B cell (primary cell): ENCODE measurements at regions not wholly inside any gene's neighbourhood (a gene's known extent, or its start where the extent isn't known, plus 50 kb on each side); places are given as distances from the start of the nearest gene placed in this dataset.

Source experiments
- ATAC-seq: fragments of 200-7000 bp; cut with Tn5 transposase; one replicate; pipeline ENCODE4 v1.10.0; 2021; ENCODE audit warnings: low read depth, mild to moderate bottlenecking, moderate number of reproducible peaks, moderate library complexity
- CTCF ChIA-PET: fragments of 350-600 bp; sonication (Branson Sonifier 250); formaldehyde crosslinking; loops from one replicate; lab custom pipeline; 2021; ENCODE audit warnings: antibody characterized with exemption, inconsistent platforms; lab: Charles Lee
- POLR2A ChIA-PET: fragments of 350-600 bp; sonication (Branson Sonifier 250); formaldehyde crosslinking; loops from one replicate; lab custom pipeline; 2021; ENCODE audit warnings: antibody characterized with exemption; lab: Charles Lee
- DNase-seq: peaks from one replicate; pipeline ENCODE4 v3.0.0; 2013
- H2AFZ ChIP-seq: 2 replicates; pipeline ENCODE4 v1.6.1; 2012; ENCODE audit warnings: mild to moderate bottlenecking, low read depth, low read length; ENCODE audit not compliant: insufficient read depth, poor library complexity, severe bottlenecking
- H3K27ac ChIP-seq, 2 donors: 1 replicate in 1 of 2; 2 replicates in 1 of 2; pipeline ENCODE4 v1.5.1; 2012 to 2013; ENCODE audit warnings: low read length in 2 of 2, mild to moderate bottlenecking in 2 of 2, moderate library complexity in 1 of 2
- H3K27me3 ChIP-seq, 4 experiments: fragments of 200-600 bp in 1 of 4; sonication (generic) in 1 of 4; replicated peaks in 1 of 4; 1 replicate in 2 of 4; 2 replicates in 2 of 4; pipeline versions ENCODE4 v1.6.1 to v1.7.0; 2013 to 2016; ENCODE audit warnings: low read length in 3 of 4, mild to moderate bottlenecking in 2 of 4, mixed read lengths in 1 of 4, moderate library complexity in 1 of 4; ENCODE audit not compliant: insufficient read depth in 4 of 4, control insufficient read depth in 3 of 4; ENCODE audit errors: control extremely low read depth in 1 of 4
- H3K36me3 ChIP-seq, 2 experiments: replicated peaks in 1 of 2; 1 replicate in 1 of 2; 2 replicates in 1 of 2; pipeline versions ENCODE4 v1.6.1 to v1.7.1; 2013; ENCODE audit warnings: low read length in 1 of 2; ENCODE audit not compliant: insufficient read depth in 2 of 2, control insufficient read depth in 1 of 2; ENCODE audit errors: control extremely low read depth in 1 of 2, extremely low read depth in 1 of 2
- H3K4me1 ChIP-seq, 2 donors: fragments of 200-600 bp in 1 of 2; sonication (generic) in 1 of 2; 1 replicate in 1 of 2; 2 replicates in 1 of 2; pipeline versions ENCODE4 v1.5.1 to v1.6.1; 2013 to 2017; ENCODE audit warnings: low read length in 2 of 2; ENCODE audit not compliant: control insufficient read depth in 2 of 2, insufficient read depth in 2 of 2
- H3K4me2 ChIP-seq: replicated peaks from 2 replicates; pipeline ENCODE3; 2012; ENCODE audit warnings: mild to moderate bottlenecking, low read depth, low read length; ENCODE audit not compliant: poor library complexity, severe bottlenecking
- H3K4me3 ChIP-seq, 5 experiments: fragments of 200-600 bp in 1 of 5; sonication (generic) in 1 of 5; 1 replicate in 3 of 5; 2 replicates in 2 of 5; pipeline versions ENCODE4 v1.5.1 to v1.7.0; 2011 to 2016; ENCODE audit warnings: low read length in 4 of 5, mild to moderate bottlenecking in 4 of 5, low read depth in 2 of 5, control low read depth in 1 of 5, moderate library complexity in 1 of 5; ENCODE audit not compliant: insufficient read depth in 1 of 5; ENCODE audit errors: control extremely low read depth in 1 of 5, extremely low read depth in 1 of 5
- H3K79me2 ChIP-seq: fragments of 200-600 bp; sonication (generic); one replicate; pipeline ENCODE4 v1.6.0; 2016; ENCODE audit warnings: low read length; ENCODE audit not compliant: control insufficient read depth, insufficient read depth
- H3K9ac ChIP-seq: fragments of 200-600 bp; sonication (generic); 2 replicates; pipeline ENCODE4 v1.6.1; 2017; ENCODE audit warnings: mild to moderate bottlenecking, low read length, moderate library complexity
- H3K9me3 ChIP-seq, 3 donors: one replicate each; pipeline versions ENCODE4 v1.6.1 to v1.7.1; 2013; ENCODE audit warnings: low read length in 2 of 3; ENCODE audit not compliant: control insufficient read depth in 2 of 3, insufficient read depth in 1 of 3; ENCODE audit errors: control extremely low read depth in 1 of 3
- H4K20me1 ChIP-seq: 2 replicates; pipeline ENCODE4 v1.6.0; 2012; ENCODE audit warnings: mild to moderate bottlenecking, low read length; ENCODE audit not compliant: insufficient read depth, control insufficient read depth, poor library complexity, severe bottlenecking
- H3K27ac Mint-ChIP-seq: one replicate; pipeline ENCODE4 v1.8.0; 2021; ENCODE audit warnings: mixed read lengths
- H3K27me3 Mint-ChIP-seq: one replicate; pipeline ENCODE4 v1.8.0; 2021; ENCODE audit warnings: mixed read lengths
- H3K4me1 Mint-ChIP-seq: one replicate; pipeline ENCODE4 v1.8.0; 2021; ENCODE audit warnings: mixed read lengths
- H3K4me3 Mint-ChIP-seq: one replicate; pipeline ENCODE4 v1.8.0; 2021; ENCODE audit warnings: mixed read lengths
- H3K9me3 Mint-ChIP-seq: one replicate; pipeline ENCODE4 v1.8.0; 2022; ENCODE audit warnings: mixed read lengths; ENCODE audit not compliant: insufficient read depth
- CTCF ChIP-seq: fragments of 200-600 bp; IDR thresholded peaks from one replicate; pipeline ENCODE4 v1.8.0; 2022; ENCODE audit warnings: antibody characterized with exemption, mild to moderate bottlenecking
- EZH2 ChIP-seq: IDR thresholded peaks from 2 replicates; pipeline ENCODE4 v1.6.1; 2012; ENCODE audit warnings: borderline replicate concordance, low read depth, mild to moderate bottlenecking, moderate library complexity, low read length; ENCODE audit not compliant: insufficient read depth, poor library complexity, severe bottlenecking
- WGBS: methylation state at CpG from one replicate; pipeline ENCODE4 v1.1.5; 2013; ENCODE audit warnings: missing lambda C conversion rate; ENCODE audit not compliant: insufficient coverage; 5-methylcytosine and 5-hydroxymethylcytosine counted together
- intact Hi-C: fragments of 100-400 bp; cut with micrococcal nuclease; formaldehyde crosslinking; loops from one replicate; pipeline ENCODE4 v1.10.0; 2022

- no peaks in the 10 kb centered on the region for H3K79me2 ChIP-seq
- intact Hi-C loops, result no loop called here
- no peak for TF ChIP-seq EZH2
- no peak for TF ChIP-seq CTCF
- DNase-seq (no peak), ATAC-seq (no peak)
- no peak overlapping the region for H2AFZ ChIP-seq
- Mint-ChIP-seq H3K4me3 (no peak overlapping the region), H3K27me3 (no peaks in the 10 kb centered on the region), H3K4me1 (no peaks in the 10 kb centered on the region), H3K9me3 (peaks cover 22% of the 10 kb centered on the region), H3K27ac (no peak overlapping the region)
- peaks cover 0 to 4% (median under 1%) of the 10 kb centered on the region in 3 donors for H3K9me3 ChIP-seq
- H3K9ac ChIP-seq, result no peak overlapping the region
- no peak overlapping the region for H3K27ac ChIP-seq
- no peaks in the 10 kb centered on the region for H3K4me1 ChIP-seq
- H3K4me3 ChIP-seq, result no peak overlapping the region
- H3K36me3 ChIP-seq, result no peaks in the 10 kb centered on the region
- no peak overlapping the region for H3K4me2 ChIP-seq
- ChIA-PET POLR2A (no interaction called here), CTCF (no interaction called here)
- no peaks in the 10 kb centered on the region for H3K27me3 ChIP-seq
- no peaks in the 10 kb centered on the region for H4K20me1 ChIP-seq
Observed at GRCh38 chr3:20462723-20463122, 276.7 kb upstream of the SGO1 start.

- intact Hi-C loops, result no loop called here
- no CpG with 5 or more reads among the region's 1 CpG for WGBS
- DNase-seq (no peak), ATAC-seq (no peak)
- H3K4me1 Mint-ChIP-seq, result no peaks in the 10 kb centered on the region
- H3K27ac ChIP-seq, result no peak overlapping the region
- ChIA-PET CTCF (no interaction called here), POLR2A (no interaction called here)
- no peak overlapping the region for H2AFZ ChIP-seq
- no peak overlapping the region for H3K4me2 ChIP-seq
- no peaks in the 10 kb centered on the region for H3K79me2 ChIP-seq
- H3K9me3 Mint-ChIP-seq, result peaks cover 18% of the 10 kb centered on the region
- no peak for TF ChIP-seq EZH2
- TF ChIP-seq CTCF, result no peak
- H3K27me3 ChIP-seq, result no peaks in the 10 kb centered on the region
- peaks cover under 1 to 3% (median 1%) of the 10 kb centered on the region in 3 donors for H3K9me3 ChIP-seq
- H3K4me3 ChIP-seq, result no peak overlapping the region
- no peaks in the 10 kb centered on the region for H3K4me1 ChIP-seq
- no peaks in the 10 kb centered on the region for H3K36me3 ChIP-seq
- H3K4me3 Mint-ChIP-seq, result no peak overlapping the region
- no peaks in the 10 kb centered on the region for H4K20me1 ChIP-seq
- no peaks in the 10 kb centered on the region for H3K27me3 Mint-ChIP-seq
- no peak overlapping the region for H3K9ac ChIP-seq
- no peak overlapping the region for H3K27ac Mint-ChIP-seq
Observed at GRCh38 chr3:20462226-20462625, 276.2 kb upstream of the SGO1 start.
